ENCODE measurements at regions not wholly inside any gene's neighbourhood (a gene's known extent, or its start where the extent isn't known, plus 50 kb on each side); places are given as distances from the start of the nearest gene placed in this dataset.

DNA sequence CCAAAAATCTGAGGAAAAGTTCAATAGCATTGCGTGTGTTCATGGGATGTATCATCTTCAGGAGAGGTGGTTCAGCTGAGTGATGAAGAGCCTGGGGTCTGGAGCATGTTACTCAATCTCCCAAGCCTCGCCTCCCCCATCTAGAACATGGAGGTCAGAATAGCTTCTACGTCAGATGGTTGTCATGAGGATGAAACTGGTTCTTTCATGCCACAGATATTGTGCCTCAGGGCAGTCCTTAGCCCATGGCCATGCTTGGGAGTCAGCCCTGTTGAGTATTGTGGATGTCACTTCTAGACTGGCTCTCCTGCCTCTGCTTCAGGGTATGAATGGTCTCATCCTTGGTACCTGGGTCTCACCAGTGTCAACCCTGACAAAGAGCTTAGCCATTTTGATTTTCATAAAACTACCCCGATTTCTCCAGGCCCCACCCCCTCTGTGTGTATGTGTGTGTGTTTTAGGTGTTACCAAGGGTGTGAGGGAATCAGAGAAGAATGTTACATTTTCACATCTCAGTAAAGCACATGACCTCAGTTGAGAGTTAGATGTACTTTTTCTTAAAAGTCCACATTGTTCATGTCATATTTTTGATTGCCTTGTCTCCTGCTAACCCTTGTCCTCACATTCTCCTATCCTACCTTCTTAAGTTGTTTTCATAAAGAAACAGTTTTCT lies 97.8 kb upstream of the CD180 start (continued):
- TF ChIP-seq, protein P1, sequence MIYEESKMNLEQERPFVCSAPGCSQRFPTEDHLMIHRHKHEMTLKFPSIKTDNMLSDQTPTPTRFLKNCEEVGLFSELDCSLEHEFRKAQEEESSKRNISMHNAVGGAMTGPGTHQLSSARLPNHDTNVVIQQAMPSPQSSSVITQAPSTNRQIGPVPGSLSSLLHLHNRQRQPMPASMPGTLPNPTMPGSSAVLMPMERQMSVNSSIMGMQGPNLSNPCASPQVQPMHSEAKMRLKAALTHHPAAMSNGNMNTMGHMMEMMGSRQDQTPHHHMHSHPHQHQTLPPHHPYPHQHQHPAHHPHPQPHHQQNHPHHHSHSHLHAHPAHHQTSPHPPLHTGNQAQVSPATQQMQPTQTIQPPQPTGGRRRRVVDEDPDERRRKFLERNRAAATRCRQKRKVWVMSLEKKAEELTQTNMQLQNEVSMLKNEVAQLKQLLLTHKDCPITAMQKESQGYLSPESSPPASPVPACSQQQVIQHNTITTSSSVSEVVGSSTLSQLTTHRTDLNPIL (CRISPR knock-in tag; IDR thresholded peaks at IDR 0.05; ENCODE audit: low read depth), result no peak
- TF ChIP-seq, protein P2, sequence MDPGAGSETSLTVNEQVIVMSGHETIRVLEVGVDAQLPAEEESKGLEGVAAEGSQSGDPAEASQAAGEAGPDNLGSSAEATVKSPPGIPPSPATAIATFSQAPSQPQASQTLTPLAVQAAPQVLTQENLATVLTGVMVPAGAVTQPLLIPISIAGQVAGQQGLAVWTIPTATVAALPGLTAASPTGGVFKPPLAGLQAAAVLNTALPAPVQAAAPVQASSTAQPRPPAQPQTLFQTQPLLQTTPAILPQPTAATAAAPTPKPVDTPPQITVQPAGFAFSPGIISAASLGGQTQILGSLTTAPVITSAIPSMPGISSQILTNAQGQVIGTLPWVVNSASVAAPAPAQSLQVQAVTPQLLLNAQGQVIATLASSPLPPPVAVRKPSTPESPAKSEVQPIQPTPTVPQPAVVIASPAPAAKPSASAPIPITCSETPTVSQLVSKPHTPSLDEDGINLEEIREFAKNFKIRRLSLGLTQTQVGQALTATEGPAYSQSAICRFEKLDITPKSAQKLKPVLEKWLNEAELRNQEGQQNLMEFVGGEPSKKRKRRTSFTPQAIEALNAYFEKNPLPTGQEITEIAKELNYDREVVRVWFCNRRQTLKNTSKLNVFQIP (CRISPR knock-in tag; IDR thresholded peaks at IDR 0.05; ENCODE audit: borderline replicate concordance, low read depth), result no peak
- no peak for TF ChIP-seq TOX (CRISPR knock-in tag; IDR thresholded peaks at IDR 0.05; ENCODE audit: borderline replicate concordance)
- TF ChIP-seq TCF4 (CRISPR knock-in tag; IDR thresholded peaks at IDR 0.05; ENCODE audit: borderline replicate concordance), result no peak

DNA sequence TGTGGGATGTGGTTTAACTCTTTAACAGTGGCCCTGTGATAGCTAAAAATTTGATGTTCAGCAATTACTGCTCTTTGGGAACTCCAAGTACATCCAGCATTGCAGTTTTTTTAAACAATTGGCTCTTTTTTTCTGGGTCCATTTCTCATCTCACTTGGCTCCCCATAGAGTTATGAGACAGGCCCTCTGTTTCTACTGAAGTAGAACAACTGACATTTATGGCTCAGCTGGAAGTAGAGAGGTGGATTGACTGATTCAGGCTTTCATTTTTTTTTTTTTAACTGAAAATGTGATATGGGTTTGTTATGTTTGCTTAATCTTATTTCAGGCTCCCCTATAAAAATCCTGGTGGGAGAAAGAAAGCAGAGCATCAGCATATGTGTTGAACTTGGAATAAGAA lies 96.6 kb upstream of the CD180 start:
- ATAC-seq, result no peak
- TF ChIP-seq BACH2 (CRISPR knock-in tag; IDR thresholded peaks at IDR 0.05; ENCODE audit: borderline replicate concordance), result no peak
- TF ChIP-seq RARB (CRISPR knock-in tag; IDR thresholded peaks at IDR 0.05), result no peak
- TF ChIP-seq, protein P1 (CRISPR knock-in tag; IDR thresholded peaks at IDR 0.05; ENCODE audit: low read depth), result no peak
- TF ChIP-seq OSR1 (CRISPR knock-in tag; IDR thresholded peaks at IDR 0.05), result no peak
- no peak for TF ChIP-seq ZFP30 (CRISPR knock-in tag; IDR thresholded peaks at IDR 0.05)
- TF ChIP-seq, protein P3, sequence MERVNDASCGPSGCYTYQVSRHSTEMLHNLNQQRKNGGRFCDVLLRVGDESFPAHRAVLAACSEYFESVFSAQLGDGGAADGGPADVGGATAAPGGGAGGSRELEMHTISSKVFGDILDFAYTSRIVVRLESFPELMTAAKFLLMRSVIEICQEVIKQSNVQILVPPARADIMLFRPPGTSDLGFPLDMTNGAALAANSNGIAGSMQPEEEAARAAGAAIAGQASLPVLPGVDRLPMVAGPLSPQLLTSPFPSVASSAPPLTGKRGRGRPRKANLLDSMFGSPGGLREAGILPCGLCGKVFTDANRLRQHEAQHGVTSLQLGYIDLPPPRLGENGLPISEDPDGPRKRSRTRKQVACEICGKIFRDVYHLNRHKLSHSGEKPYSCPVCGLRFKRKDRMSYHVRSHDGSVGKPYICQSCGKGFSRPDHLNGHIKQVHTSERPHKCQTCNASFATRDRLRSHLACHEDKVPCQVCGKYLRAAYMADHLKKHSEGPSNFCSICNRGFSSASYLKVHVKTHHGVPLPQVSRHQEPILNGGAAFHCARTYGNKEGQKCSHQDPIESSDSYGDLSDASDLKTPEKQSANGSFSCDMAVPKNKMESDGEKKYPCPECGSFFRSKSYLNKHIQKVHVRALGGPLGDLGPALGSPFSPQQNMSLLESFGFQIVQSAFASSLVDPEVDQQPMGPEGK (CRISPR knock-in tag; IDR thresholded peaks at IDR 0.05; ENCODE audit: borderline replicate concordance), result no peak
- no peak for TF ChIP-seq ZC3H10 (CRISPR knock-in tag; IDR thresholded peaks at IDR 0.05)
- TF ChIP-seq ZNF8 (CRISPR knock-in tag; IDR thresholded peaks at IDR 0.05), result no peak
- TF ChIP-seq ARNTL (CRISPR knock-in tag; IDR thresholded peaks at IDR 0.05; ENCODE audit: borderline replicate concordance, low read depth), result no peak
- no peak for TF ChIP-seq CSDC2 (CRISPR knock-in tag; IDR thresholded peaks at IDR 0.05)
- no peak for TF ChIP-seq ISL1 (CRISPR knock-in tag; IDR thresholded peaks at IDR 0.05)

DNA sequence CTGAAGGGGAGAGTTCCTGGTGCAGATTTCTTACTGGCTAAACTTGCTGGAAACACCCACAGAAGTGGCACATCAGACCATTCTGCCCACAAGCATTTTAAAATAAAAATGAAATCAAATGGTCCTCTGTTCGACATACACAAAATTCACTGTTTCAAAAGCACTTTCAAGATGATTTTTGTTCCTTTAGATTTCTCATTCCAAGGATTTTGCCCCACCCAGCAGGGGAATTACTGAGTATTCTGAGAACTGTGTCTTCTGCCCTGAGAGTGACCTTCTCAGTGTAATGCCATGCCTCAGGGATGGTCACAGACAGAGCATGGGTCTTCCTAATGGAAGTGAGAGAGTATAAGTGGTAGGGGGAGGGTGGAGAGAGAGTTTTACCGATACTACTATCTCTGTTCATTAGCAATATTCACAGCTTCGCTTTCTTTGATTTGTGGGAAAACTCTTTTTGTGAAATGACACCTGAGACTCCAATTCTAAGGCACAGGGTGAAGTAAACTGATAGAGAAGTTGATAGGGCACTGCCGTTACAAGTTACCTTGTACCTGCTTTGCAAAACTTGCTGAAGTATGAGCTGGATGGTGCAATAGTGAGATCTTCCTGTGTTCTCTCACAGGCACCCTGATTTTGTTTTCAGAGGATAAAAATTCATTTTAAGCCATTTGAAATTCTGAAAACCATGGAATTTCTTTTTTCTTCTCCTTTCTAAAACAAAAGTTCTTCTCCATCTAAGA lies 95.8 kb upstream of the CD180 start:
- no peak for ATAC-seq

DNA sequence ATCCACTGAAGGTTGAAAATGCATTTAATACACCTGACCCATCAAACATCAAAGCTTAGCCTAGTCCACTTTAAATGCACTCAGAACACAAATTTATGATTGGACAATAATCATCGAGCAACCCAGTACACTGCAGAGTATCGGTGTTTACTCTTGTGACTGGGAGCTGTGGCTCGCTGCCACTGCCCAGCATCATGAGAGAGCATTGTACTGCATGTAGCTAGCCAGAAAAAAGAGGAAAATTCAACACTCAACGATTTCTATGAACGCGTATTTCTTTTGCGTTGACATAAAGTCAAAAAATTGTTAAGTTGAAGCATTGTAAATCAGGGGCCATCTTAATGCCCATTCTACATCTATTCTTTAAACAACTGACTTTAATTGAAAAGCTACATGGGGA lies 95.1 kb upstream of the CD180 start:
- TF ChIP-seq SNAI2 (CRISPR knock-in tag; IDR thresholded peaks at IDR 0.05) (no peak), TOX (CRISPR knock-in tag; IDR thresholded peaks at IDR 0.05; ENCODE audit: borderline replicate concordance) (no peak), ESRRG (CRISPR knock-in tag; IDR thresholded peaks at IDR 0.05) (no peak), PPARA (CRISPR knock-in tag; IDR thresholded peaks at IDR 0.05; ENCODE audit: borderline replicate concordance) (no peak), ZFP30 (CRISPR knock-in tag; IDR thresholded peaks at IDR 0.05) (no peak)

More for the DNA sequence above, 95.8 kb upstream of the CD180 start:
- TF ChIP-seq SNAI2 (CRISPR knock-in tag; IDR thresholded peaks at IDR 0.05) (no peak), OSR1 (CRISPR knock-in tag; IDR thresholded peaks at IDR 0.05) (no peak)

DNA sequence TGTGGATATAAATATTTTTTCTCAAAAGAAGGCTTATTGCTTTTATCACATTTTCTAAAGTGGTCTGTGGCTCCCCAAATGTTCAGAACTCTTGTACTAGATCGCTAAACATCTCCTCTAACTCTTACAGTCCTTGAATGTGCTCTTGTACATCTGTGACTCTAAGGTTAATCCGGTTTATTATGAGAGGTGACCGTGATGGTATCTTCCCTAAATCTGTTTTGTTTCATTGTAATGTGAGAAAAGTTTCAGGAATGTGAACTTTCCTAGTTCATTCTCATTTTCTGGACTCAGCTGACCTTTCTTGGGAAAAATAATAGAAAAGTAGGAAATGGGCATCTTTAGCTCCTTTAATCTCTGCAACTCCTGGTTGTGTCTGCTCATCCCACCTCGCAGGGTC lies 94.5 kb upstream of the CD180 start:
- TF ChIP-seq RARB (CRISPR knock-in tag; IDR thresholded peaks at IDR 0.05) (no peak), ISL1 (CRISPR knock-in tag; IDR thresholded peaks at IDR 0.05) (no peak), ZNF70 (CRISPR knock-in tag; IDR thresholded peaks at IDR 0.05) (no peak), SNAI2 (CRISPR knock-in tag; IDR thresholded peaks at IDR 0.05) (no peak)
- TF ChIP-seq, protein P1 (CRISPR knock-in tag; IDR thresholded peaks at IDR 0.05; ENCODE audit: low read depth), result no peak
- ATAC-seq, result no peak

More for the DNA sequence above, 95.1 kb upstream of the CD180 start:
- ATAC-seq, result no peak

All from SK-N-SH treated with all-trans-retinoic acid at 6 μM for 48 hours (cell line).